Small intestine (tissue), 7 donors: ENCODE measurements at regions not wholly inside any gene's neighbourhood (a gene's known extent, or its start where the extent isn't known, plus 50 kb on each side); places are given as distances from the start of the nearest gene placed in this dataset.

Experiments
- DNase-seq, 2 donors: peaks; one replicate each; pipeline versions ENCODE4 v3.0.0 to v3.0.0-alpha.2; 2013
- FAIRE-seq: peaks from 2 replicates; lab custom pipeline; 2012; peaks lifted over from hg19 to GRCh38; lab: Jason Lieb, UNC
- H3K27ac ChIP-seq, 3 donors: one replicate each; pipeline ENCODE4 v1.5.1; 2013; ENCODE audit warnings: low read length in 2 of 3, mild to moderate bottlenecking in 2 of 3, control low read depth in 1 of 3, inconsistent platforms in 1 of 3, low read depth in 1 of 3, moderate library complexity in 1 of 3
- H3K27me3 ChIP-seq, 3 donors: one replicate each; pipeline ENCODE4 v1.6.1; 2013; ENCODE audit warnings: low read length in 3 of 3, inconsistent platforms in 1 of 3; ENCODE audit not compliant: control insufficient read depth in 3 of 3, insufficient read depth in 3 of 3
- H3K36me3 ChIP-seq, 3 donors: one replicate each; pipeline ENCODE4 v1.6.1; 2013; ENCODE audit warnings: low read length in 3 of 3, inconsistent platforms in 1 of 3, low read depth in 1 of 3, mild to moderate bottlenecking in 1 of 3, moderate library complexity in 1 of 3; ENCODE audit not compliant: control insufficient read depth in 3 of 3, insufficient read depth in 2 of 3
- H3K4me1 ChIP-seq, 3 donors: one replicate each; pipeline ENCODE4 v1.6.1; 2013; ENCODE audit warnings: low read length in 2 of 3, inconsistent platforms in 1 of 3, low read depth in 1 of 3, mild to moderate bottlenecking in 1 of 3, moderate library complexity in 1 of 3; ENCODE audit not compliant: control insufficient read depth in 3 of 3, insufficient read depth in 2 of 3
- H3K4me3 ChIP-seq, 3 donors: one replicate each; pipeline ENCODE4 v1.5.1; 2013; ENCODE audit warnings: low read length in 3 of 3, control low read depth in 1 of 3, inconsistent platforms in 1 of 3, low read depth in 1 of 3, mild to moderate bottlenecking in 1 of 3, moderate library complexity in 1 of 3
- H3K9me3 ChIP-seq, 2 donors: one replicate each; pipeline ENCODE4 v1.6.1; 2013; ENCODE audit warnings: low read depth in 1 of 2, low read length in 1 of 2; ENCODE audit not compliant: control insufficient read depth in 2 of 2, insufficient read depth in 1 of 2
- WGBS, 3 donors: extraction: QIAGEN DNeasy Blood & Tissue Kit; methylation state at CpG; one replicate each; pipeline ENCODE4 v1.1.7; 2013; 5-methylcytosine and 5-hydroxymethylcytosine counted together
- donor health status: healthy with polysubstance abuse.
- donor health status: control.
- donor health status: control.
- donor health status: Bipolar disorder and iron deficiency.
- donor health status: healthy.

DNA sequence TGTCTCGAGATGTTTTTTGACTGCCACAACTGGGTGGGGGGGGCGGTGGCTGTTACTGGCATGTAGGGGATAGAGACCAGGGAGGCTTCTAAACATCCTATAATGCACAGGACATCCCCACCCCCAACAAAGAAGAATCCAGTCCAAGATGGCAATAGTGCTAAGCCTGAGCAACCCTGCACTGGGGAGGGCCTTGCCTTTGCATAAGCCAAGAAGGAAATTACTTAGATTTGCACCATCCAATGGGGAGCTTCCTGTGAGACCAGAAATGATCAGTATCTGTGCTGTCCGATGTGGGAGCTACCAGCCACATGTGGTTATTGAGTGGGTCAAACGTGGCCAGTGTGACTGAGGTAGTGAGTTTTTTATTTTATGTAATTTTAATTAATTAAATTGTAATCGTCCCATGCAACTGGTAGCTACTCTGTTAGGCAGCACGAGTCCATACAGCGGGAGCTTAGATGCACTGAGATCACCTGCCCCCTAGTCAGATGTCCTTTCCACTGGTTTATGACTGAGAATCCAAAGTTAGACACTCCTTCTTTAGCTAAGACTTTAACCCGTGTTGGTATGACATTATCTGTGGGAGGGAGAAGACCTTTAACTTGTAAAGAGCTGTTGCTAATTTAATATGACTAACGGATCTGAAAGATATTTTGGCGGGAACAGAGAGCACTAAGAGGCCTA is 97.4 kb upstream of the NEDD9 start:
- no peak overlapping the region for H3K4me3 ChIP-seq
- no peaks in the 10 kb centered on the region for H3K36me3 ChIP-seq
- peak overlapping the region in 2 of 3 donors; percentile 64 for H3K27ac ChIP-seq
- DNase-seq: peak; percentile 82 to 85
- peaks cover 8 to 18% (median 11%) of the 10 kb centered on the region in 3 donors for H3K4me1 ChIP-seq
- H3K27me3 ChIP-seq: no peaks in the 10 kb centered on the region
- no peaks in the 10 kb centered on the region for H3K9me3 ChIP-seq
- WGBS, 3 donors: 31 to 54% (median 45%) methylated on average over 10 of the region's 10 CpGs
- FAIRE-seq: no peak

DNA sequence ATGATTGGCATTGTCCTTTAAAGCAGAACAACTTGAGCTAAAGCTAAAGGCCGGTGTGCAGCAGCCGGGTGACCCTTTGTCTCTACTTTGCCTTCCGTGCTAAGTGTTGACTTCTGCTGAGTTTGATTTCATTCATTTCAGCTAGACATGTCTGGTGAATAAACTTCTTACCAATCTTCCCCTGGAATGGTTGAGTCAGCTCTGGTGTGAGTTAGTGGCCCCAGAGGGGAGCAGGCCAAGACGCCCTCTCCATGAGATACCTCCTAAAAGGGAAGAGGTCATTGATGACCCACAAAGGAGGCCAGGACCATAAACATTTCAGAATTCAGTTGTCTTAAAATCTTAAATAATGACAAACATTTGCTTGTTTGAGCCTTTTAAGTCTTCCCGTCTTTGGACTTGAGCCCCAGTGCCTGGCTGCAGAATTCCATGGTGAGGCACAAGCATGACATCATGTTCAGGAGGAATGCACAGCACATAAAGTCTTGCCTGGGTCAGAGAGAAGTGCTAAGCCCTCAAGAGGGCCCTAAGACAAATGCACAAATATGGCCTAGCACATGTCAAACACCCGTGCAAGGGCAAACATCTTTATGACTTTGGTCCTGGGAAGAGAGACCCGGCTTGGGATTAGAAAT is 96.3 kb upstream of the NEDD9 start:
- Histone ChIP-seq H3K4me1 (peaks cover 8 to 27% (median 11%) of the 10 kb centered on the region in 3 donors), H3K27me3 (no peaks in the 10 kb centered on the region), H3K27ac (no peak overlapping the region), H3K36me3 (no peaks in the 10 kb centered on the region), H3K9me3 (no peaks in the 10 kb centered on the region), H3K4me3 (no peak overlapping the region)
- FAIRE-seq: no peak
- 88 to 90% (median 88%) methylated on average over 7 of the region's 7 CpGs for WGBS, 3 donors
- DNase-seq: no peak

DNA sequence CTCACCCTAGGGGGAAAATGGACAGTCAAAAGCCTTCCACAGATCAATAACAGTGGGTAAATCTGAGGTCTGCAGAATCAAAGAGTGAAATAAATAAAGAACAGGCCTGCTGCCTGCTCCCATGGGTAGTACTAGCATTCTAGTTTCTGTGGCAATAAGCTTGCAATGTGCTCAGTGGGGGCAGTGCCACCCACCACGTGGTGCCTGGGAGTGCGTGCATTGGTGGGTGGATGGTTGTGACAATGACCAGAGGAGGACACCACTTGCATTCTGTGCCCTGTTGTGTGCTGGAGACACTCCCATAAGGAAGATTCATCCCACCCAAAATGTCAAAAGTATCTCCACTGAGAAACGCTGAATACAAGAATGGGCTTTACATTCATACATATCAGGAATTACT is 95.5 kb upstream of the NEDD9 start:
- DNase-seq (no peak), FAIRE-seq (no peak)
- 91 to 96% (median 95%) methylated on average over 3 of the region's 3 CpGs for WGBS, 3 donors
- Histone ChIP-seq H3K4me1 (peaks cover 8 to 31% (median 11%) of the 10 kb centered on the region in 3 donors), H3K36me3 (no peaks in the 10 kb centered on the region), H3K4me3 (no peak overlapping the region), H3K27ac (no peak overlapping the region), H3K9me3 (no peaks in the 10 kb centered on the region), H3K27me3 (no peaks in the 10 kb centered on the region)

DNA sequence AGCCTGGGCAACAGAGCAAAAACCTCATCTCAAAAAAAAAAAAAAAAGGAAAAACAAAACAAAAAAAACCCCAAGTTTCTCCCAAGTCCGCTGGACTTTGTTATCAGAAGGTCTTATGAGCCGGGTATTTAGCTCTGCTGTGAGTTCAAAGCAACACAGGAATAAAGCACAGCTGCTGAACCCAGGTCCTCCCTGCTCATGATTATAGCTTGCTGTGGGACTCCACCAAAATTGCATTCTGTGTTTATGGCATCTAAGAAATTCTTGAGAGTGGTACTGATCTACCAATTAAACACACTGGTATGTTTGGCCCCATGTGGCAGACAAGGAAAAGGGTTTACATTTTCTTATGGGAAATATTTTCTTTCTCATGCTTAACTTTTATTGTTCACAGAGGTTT is 93.6 kb upstream of the NEDD9 start:
- Histone ChIP-seq H3K4me3 (no peak overlapping the region), H3K4me1 (peaks cover 8 to 31% (median 11%) of the 10 kb centered on the region in 3 donors), H3K27ac (peak overlapping the region in 1 of 3 donors; percentile 55), H3K27me3 (no peaks in the 10 kb centered on the region), H3K36me3 (no peaks in the 10 kb centered on the region), H3K9me3 (no peaks in the 10 kb centered on the region)
- FAIRE-seq (no peak), DNase-seq (peak in 1 of 2 donors; percentile 69)
- WGBS, 3 donors: 29 to 68% (median 44%) methylated on average over 2 of the region's 2 CpGs

DNA sequence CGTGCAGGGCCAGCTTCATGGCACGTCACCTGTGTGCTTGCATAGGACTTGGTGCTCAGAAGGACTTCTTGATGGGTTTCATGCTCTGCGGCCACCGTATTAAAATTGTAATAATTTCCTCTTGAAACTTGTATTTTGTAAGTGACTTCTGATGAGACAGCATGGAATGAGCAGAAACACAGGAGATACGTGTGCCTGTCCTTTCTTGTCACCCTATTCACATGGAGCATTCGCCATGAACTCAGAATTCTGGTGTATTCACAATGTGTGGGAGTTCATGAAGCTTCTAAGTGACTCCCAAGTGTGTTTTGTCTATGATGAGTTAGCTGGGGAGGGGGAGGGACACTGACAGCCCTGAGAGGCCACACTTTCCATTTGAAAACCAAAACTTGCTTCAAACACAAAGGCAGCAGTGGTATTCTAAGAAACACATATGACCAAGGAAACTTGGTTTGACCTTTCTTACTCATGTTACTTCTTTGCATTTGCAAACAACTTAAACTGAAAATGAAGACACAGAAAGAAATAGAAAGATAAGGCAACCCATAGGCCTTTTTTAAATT is 92.1 kb upstream of the NEDD9 start:
- peaks cover 3 to 22% (median 5%) of the 10 kb centered on the region in 3 donors for H3K4me1 ChIP-seq
- no peaks in the 10 kb centered on the region for H3K27me3 ChIP-seq
- DNase-seq (no peak), FAIRE-seq (no peak)
- H3K9me3 ChIP-seq: no peaks in the 10 kb centered on the region
- H3K27ac ChIP-seq: peak overlapping the region in 1 of 3 donors; percentile 10
- no peaks in the 10 kb centered on the region for H3K36me3 ChIP-seq
- 88 to 90% (median 88%) methylated on average over 6 of the region's 6 CpGs for WGBS, 3 donors
- H3K4me3 ChIP-seq: no peak overlapping the region

DNA sequence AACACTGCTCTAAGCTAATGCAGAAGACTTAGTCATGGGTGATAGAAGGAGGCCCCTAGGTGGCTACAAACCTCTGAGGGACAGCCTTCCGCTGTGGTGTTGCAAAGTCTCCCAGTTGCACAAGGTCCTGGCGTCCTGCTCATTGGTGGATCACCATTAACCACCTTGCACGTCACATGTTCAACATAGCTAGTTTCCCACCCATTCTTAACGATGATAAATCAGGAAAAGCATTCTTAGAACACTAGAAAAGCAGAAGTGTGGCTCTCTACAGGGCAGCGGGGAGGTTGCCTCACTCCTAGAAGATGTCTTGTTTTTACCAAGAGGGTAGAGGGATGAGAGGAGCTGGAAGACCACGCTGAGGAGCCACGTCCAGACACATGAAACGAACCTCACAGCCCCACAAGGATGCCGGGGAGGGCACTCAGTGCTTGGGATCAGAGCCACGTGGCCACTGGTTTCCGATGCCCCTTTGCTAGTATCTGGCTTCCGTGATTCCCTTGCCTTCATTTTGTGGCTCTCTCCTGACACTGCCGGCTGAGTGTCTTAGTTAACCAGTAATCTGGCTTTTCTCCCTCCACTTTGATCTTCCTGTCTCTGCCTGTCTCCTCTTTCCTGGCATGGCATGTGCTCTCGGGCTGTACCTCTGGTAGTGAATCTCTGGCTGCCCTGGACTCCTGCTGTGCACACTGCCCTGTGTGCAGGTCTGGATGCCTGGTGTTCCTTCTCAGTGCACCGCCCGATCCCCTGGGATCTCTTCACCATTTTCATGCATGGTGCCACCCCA is 91.4 kb upstream of the NEDD9 start:
- H3K9me3 ChIP-seq: no peaks in the 10 kb centered on the region
- FAIRE-seq (no peak), DNase-seq (peak in 1 of 2 donors; percentile 68)
- 83 to 88% (median 85%) methylated on average over 16 of the region's 16 CpGs for WGBS, 3 donors
- no peaks in the 10 kb centered on the region for H3K27me3 ChIP-seq
- H3K4me3 ChIP-seq: no peak overlapping the region
- H3K4me1 ChIP-seq: peaks cover 0 to 28% (median 2%) of the 10 kb centered on the region in 3 donors
- H3K36me3 ChIP-seq: no peaks in the 10 kb centered on the region
- H3K27ac ChIP-seq: peak overlapping the region in 2 of 3 donors; percentile 10 to 57

DNA sequence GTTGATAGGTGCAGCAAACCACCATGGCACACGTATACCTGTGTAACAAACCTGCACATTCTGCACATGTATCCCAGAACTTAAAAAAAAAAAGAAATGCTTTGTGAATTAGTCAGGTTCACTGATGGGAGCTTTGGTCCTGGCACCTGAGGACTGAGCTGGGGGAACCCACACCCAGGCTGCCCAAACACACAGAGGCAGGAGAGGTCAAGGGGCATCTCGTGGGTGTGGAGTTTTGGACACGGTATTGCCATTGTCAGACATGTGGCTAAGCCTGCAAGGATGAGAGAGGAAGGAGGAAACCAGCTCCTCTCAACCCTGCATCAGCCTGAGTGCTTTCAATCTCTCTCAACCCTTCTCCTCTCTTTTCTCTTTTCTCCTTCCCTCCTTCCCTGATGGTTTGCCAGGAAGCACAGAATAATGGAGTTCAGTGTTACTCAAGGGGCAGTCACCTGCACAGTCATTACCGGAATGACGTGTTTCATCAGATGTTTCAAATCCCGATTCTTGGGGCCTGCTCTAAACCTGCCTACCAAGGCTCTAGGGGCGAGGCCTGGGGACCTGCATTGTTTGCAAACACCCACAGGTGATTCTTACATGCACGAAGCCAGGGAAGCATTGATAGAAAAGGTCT is 89.9 kb upstream of the NEDD9 start:
- Histone ChIP-seq H3K36me3 (no peaks in the 10 kb centered on the region), H3K9me3 (no peaks in the 10 kb centered on the region), H3K27ac (no peak overlapping the region), H3K4me1 (peaks cover 0 to 39% (median 2%) of the 10 kb centered on the region in 3 donors), H3K4me3 (no peak overlapping the region), H3K27me3 (no peaks in the 10 kb centered on the region)
- FAIRE-seq (no peak), DNase-seq (no peak)
- WGBS, 3 donors: 62 to 70% (median 65%) methylated on average over 8 of the region's 8 CpGs
